Tongue (tissue), 1 donor: ENCODE measurements at regions not wholly inside any gene's neighbourhood (a gene's known extent, or its start where the extent isn't known, plus 50 kb on each side); places are given as distances from the start of the nearest gene placed in this dataset.

ENCODE experiments used
- DNase-seq: peaks from one replicate; pipeline ENCODE4 v3.0.0-alpha.2; 2015

- no peak for DNase-seq
These were observed 105.6 kb downstream of the GTPBP8 start for GRCh38 chr3:113096188-113096892.

- DNase-seq = peak; percentile 57
These were observed 107.2 kb downstream of the GTPBP8 start for GRCh38 chr3:113097960-113098447.

- DNase-seq = no peak
These were observed 109.3 kb downstream of the GTPBP8 start for GRCh38 chr3:113100063-113100462.

DNA sequence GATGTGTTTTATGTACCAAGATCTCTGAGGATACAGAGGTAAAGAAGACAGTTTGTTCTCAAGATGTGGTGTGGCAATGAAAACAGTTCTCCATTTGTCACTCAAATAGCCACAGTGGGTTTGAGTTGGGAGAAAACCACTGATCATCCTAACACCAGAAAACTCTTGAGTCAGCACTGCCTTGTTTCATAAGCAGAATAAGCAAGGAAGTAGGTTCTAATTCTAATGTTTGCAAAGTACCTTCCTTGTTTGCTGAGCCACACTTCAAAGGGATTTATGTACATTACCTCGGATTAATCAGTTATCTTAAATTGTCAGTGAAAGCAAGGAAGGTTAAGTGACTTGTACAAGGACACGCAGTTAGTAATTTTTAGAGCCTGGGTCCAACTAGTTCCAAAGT is 107.8 kb upstream of the BOC start:
- no peak for DNase-seq

GRCh38 chr3:113104357-113105092 is 106.8 kb upstream of the BOC start:
- DNase-seq = no peak

DNA sequence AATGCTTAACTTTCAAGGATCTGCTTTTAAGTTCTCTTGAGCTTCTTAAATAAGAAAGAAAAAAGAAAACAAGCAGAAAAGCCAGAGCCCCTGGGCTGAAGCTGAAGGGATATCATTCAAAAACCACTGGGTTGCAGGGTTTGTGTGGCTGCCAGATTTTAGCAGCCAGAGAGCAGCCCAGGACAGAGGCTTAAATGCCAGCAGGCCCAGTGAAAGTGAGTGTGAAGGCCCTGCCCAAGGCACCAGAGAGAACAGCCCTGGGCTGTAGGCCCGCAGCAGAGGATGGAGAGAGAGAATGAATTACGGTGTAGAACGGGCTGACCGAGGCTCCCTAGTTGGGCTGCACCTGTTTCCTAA is 106.3 kb upstream of the BOC start:
- peak; percentile 49 for DNase-seq

- DNase-seq = peak; percentile 42
These were observed 105.2 kb upstream of the BOC start for GRCh38 chr3:113105966-113106660.

GRCh38 chr3:113110267-113110666 is 101.1 kb upstream of the BOC start:
- DNase-seq = peak; percentile 51

DNA sequence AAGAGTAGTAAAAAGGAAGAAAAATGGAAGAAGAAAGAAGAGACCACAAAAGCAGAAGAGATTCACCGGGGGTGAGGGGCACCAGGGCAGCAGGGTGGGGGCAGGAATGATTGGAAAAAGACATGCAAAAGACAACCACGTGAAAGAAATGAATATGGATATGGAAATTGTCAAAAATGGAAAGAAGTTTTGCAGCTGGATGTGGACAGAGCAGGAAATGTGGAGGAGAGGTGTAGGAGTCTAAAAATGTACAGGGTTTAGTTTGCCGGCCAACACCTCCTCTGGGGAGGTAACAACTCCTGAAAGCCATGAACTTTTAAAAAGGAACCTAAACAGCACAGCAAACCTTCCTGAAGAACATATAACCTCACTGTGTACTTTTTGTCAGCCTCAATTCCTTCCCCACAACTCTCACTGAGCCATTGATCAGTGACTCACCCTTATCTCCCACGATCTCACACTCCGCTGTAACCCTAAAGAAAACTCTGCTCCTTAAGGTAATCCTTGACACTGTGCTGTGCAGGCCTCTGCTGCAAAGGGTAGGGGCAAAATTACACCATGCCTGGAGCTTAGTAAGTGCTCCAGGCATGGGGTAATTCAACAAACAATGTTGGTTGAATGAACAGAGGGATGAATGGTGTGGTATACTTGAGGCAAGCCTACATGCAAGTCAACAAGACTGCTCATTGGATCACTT is 100.2 kb upstream of the BOC start:
- peak; percentile 41 for DNase-seq

DNA sequence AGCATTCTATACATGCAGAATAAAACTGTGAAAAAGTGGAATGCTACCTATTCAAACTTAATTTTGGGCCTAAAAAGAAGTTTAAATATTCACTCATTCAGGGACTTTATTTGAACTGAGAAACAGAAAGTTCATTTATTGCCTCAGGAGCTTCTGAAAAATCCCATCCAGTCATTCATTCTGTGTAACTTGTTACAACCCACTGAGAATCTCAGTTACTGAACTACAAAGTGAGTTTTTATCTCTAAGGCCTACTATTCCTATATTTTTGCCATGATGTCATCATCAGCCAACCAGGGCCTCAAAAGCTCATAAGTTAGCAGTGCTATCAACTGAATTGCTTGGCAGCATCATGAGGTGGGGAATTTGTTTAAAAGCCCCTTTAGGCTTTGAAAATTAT is 98.0 kb upstream of the BOC start:
- no peak for DNase-seq

GRCh38 chr3:113117511-113118234 is 93.7 kb upstream of the BOC start:
- DNase-seq = peak; percentile 91

GRCh38 chr3:113118336-113118735 is 93.0 kb upstream of the BOC start:
- DNase-seq = no peak

- no peak for DNase-seq
These were observed 87.0 kb upstream of the BOC start for GRCh38 chr3:113124256-113124830.

DNA sequence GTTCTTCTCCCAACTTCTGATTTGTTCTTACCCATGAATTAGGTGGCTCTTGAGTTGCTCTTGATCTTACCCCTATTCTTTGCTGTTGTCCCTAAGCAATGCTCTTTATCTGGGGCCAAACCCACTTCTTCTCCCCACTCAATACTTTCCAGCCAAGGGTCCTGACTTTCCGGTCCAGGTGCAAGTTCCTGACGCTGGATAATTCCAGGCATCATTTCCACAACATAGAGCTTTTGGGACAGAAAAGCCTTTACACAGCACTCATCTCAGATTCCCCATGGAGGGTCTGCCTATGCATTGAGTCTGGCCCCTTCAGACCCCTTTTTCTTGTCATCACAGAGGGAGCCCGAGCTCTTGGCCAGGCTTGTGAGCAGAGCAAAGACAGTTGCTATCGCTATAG is 85.4 kb upstream of the BOC start:
- no peak for DNase-seq

DNA sequence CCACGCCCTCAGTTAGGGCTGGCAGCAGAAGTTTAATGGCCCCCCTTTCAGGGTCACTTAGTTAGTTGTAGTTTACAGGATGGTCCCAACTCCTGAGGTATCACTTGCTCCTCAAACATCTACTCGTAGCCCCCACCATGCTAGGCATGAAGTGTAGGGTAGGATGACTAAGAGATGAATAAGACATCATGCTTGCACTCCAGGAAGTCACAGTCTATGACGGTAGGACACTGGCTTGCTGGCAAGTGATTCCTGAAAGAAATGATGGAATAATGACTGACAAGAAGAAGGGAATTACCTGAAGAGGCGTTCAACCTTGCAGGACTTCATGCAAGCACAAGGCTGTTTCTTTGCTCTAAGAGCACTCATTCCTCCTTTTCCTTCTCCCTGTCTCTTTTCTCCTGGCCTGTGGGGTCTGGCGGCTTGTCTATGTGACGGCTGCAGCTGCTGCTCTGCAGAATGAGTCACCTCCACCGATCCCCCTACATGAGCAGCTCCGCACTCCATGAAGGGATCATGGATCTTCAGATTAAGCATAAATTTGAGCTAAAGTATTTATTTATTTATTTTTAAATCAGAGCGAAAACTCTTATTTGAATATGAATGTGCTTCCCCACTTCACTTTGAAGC is 82.9 kb upstream of the BOC start:
- DNase-seq = peak; percentile 35

DNA sequence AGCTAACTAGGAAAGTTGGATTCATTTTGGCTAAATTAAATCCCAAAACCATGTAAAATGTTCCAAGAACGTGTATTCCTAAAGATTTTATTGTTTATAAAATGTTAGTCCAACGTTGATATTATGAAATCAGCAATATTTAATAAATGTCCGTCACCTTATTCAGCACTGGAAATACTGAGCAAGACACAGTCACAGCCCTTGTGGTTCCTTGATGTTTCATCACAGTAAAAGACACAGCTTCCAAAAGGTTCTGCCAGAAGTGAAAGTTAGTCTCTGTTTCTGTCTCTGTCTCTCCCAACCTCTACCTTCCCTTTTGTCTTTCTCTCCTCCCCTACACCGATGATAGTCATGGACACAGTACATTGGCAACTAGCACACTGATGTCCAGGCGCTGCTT is 82.2 kb upstream of the BOC start:
- DNase-seq = no peak

- DNase-seq = no peak
These were observed 78.8 kb upstream of the BOC start for GRCh38 chr3:113132571-113132996.

DNA sequence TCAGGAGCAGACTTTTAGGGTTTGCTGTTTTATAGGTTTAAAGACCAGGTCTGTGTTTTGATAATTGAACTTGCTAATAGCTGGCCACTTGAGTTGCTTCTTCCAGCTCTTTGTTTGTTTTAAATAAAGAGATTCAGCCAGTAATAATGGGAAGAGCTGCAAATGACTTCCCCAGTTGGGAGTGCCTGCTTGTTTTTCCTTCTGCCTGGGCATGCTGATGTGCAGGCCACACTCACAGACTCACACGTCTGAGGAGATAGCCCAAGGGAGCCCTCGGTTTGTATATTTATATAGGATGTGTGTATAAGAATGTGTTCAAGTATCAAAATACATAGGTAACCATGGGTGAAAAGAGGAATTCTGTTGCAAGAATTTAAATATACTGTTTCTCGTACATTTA is 78.2 kb upstream of the BOC start:
- DNase-seq = no peak

DNA sequence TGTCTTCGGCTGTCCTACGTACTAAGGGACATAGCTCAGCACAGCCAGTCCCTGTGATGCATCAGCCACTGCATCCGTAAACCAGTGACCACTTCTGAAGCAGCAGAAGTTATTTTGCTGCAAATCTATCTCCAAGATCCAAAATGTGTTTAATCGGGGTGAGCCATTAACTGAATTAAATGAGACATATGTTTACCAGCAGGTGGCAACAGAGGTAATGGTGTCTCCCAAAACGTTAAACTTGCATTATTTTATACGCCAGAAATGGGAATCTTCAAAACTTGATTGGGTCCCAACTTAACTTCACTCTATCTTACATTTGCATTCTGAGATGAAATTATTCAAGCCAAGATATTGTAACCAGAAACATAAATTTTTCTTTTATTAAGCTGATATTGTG is 75.3 kb upstream of the BOC start:
- peak; percentile 62 for DNase-seq

GRCh38 chr3:113136544-113136943 is 74.8 kb upstream of the BOC start:
- no peak for DNase-seq
